ENCODE measurements at regions not wholly inside any gene's neighbourhood (a gene's known extent, or its start where the extent isn't known, plus 50 kb on each side); places are given as distances from the start of the nearest gene placed in this dataset.
"Not testable (repeated sequence)": the region's sequence is repeated elsewhere in the genome, so short reads cannot be mapped to it uniquely, and the experiment has no call there.

DNA sequence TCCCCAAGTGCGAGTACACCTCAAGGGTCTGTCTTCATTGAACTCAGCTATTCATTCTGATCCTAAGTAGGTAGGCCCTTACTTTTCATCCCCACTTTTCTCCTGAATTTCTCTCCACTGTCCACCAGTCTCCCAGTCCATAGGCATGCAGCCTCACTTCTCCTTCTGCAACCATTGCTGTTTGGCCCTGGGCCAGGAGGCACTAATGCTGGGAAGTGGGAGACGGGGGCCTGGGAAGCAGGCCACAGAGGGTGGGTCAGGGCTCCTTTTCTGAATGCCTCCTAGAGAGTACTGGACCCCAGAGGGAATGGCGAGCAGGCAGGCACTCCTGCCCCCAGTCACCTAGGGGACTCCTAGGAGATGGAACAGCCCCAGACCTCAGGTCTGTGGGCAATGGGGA, 203.5 kb upstream of the RPL34 start:
- no peak overlapping the region for H3K4me2 ChIP-seq (ENCODE audit: unreplicated experiment)
- no peak overlapping the region for H3K27ac ChIP-seq
- H3K27me3 ChIP-seq (replicated peaks; ENCODE audit: insufficient read depth), result peaks cover 38% of the 10 kb centered on the region
- no peak overlapping the region for H3K9ac ChIP-seq
- H3K9me2 ChIP-seq (ENCODE audit: insufficient read depth), result no peaks in the 10 kb centered on the region
- no peaks in the 10 kb centered on the region for H3K36me3 ChIP-seq (ENCODE audit: low read depth)
- no peaks in the 10 kb centered on the region for H4K20me1 ChIP-seq (ENCODE audit: insufficient read depth)
- no peaks in the 10 kb centered on the region for H3K79me2 ChIP-seq (ENCODE audit: insufficient read depth)
- no peaks in the 10 kb centered on the region for H3K9me3 ChIP-seq (ENCODE audit: low read depth)
- H3F3A ChIP-seq (ENCODE audit: insufficient read depth), result no peaks in the 10 kb centered on the region
- in situ Hi-C loops (cut with MboI), result no loop called here
- no peak overlapping the region for H3K4me3 ChIP-seq
- H3K4me1 ChIP-seq (ENCODE audit: insufficient read depth), result no peaks in the 10 kb centered on the region
- no peak for DNase-seq
- WGBS, 2 experiments (ENCODE audit: low coverage in 1 of 2, low lambda C conversion rate in 2 of 2, missing lambda C conversion rate in 2 of 2), result 13 to 28% methylated on average over 3 of the region's 3 CpGs
- TF ChIP-seq EZH2phosphoT487 (IDR thresholded peaks at IDR 0.05; ENCODE audit: insufficient read depth, low read depth), result no peak
- TF ChIP-seq EZH2 (IDR thresholded peaks at IDR 0.05; ENCODE audit: insufficient read depth, poor library complexity, severe bottlenecking), result no peak
- H2AFZ ChIP-seq, result no peak overlapping the region

DNA sequence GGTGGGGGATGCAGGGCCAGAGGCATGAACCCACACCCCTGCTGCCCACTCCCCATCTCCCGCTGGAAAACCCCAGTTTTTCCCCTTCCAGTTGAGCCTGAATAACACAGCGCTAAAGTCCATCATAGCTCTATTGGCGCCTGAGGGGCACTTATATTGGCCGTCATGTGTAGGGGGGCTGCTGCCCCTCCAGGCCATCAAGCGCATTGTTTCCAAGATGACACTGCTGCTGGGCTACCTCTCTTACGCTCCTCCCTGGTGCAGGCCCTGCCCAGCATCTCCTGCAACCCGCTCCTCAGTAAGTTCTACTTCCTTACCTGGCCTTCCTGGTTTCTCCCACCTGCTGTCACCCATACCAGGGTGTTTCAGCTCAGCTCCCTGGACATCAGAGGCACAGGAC, 205.0 kb upstream of the RPL34 start:
- H3K9me2 ChIP-seq (ENCODE audit: insufficient read depth), result no peaks in the 10 kb centered on the region
- no peak overlapping the region for H3K4me3 ChIP-seq
- H3K27me3 ChIP-seq (replicated peaks; ENCODE audit: insufficient read depth), result peaks cover 37% of the 10 kb centered on the region
- H3K79me2 ChIP-seq (ENCODE audit: insufficient read depth), result no peaks in the 10 kb centered on the region
- H3K9ac ChIP-seq, result no peak overlapping the region
- H3K27ac ChIP-seq, result no peak overlapping the region
- no peak for TF ChIP-seq EZH2 (IDR thresholded peaks at IDR 0.05; ENCODE audit: insufficient read depth, poor library complexity, severe bottlenecking)
- TF ChIP-seq EZH2phosphoT487 (IDR thresholded peaks at IDR 0.05; ENCODE audit: insufficient read depth, low read depth), result no peak
- no peaks in the 10 kb centered on the region for H3K4me1 ChIP-seq (ENCODE audit: insufficient read depth)
- in situ Hi-C loops (cut with MboI), result no loop called here
- H3F3A ChIP-seq (ENCODE audit: insufficient read depth), result no peaks in the 10 kb centered on the region
- 61 to 74% methylated on average over 7 of the region's 7 CpGs for WGBS, 2 experiments (ENCODE audit: low coverage in 1 of 2, low lambda C conversion rate in 2 of 2, missing lambda C conversion rate in 2 of 2)
- no peaks in the 10 kb centered on the region for H4K20me1 ChIP-seq (ENCODE audit: insufficient read depth)
- H3K36me3 ChIP-seq (ENCODE audit: low read depth), result no peaks in the 10 kb centered on the region
- H3K4me2 ChIP-seq (ENCODE audit: unreplicated experiment), result no peak overlapping the region
- no peaks in the 10 kb centered on the region for H3K9me3 ChIP-seq (ENCODE audit: low read depth)
- no peak for DNase-seq
- H2AFZ ChIP-seq, result no peak overlapping the region

DNA sequence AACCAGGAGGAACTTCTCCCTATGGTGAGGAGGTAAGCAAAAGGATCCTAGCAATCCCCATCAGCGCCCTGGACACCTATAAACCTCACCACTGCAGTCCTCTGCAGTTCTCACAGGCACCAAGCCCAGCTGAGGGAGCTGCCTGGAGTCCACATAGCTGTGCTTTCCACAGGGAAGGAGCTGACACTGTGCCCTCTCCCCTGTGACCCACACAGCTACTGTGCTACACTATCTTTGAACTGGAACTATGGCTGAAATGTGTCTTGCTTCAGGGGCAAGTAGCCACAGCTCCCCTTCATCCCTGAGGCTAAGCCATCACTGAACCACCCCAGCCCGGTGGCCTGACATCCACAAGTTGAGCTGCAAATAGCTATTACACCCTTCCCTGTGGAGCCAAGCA, 208.5 kb upstream of the RPL34 start:
- Histone ChIP-seq H3K27me3 (replicated peaks; ENCODE audit: insufficient read depth) (peaks cover 39% of the 10 kb centered on the region), H3K4me3 (no peak overlapping the region), H4K20me1 (ENCODE audit: insufficient read depth) (no peaks in the 10 kb centered on the region), H3K79me2 (ENCODE audit: insufficient read depth) (no peaks in the 10 kb centered on the region), H3K9me3 (ENCODE audit: low read depth) (no peaks in the 10 kb centered on the region), H3K9ac (no peak overlapping the region), H3K9me2 (ENCODE audit: insufficient read depth) (no peaks in the 10 kb centered on the region), H3K4me1 (ENCODE audit: insufficient read depth) (no peaks in the 10 kb centered on the region), H3K27ac (no peak overlapping the region), H3K4me2 (ENCODE audit: unreplicated experiment) (no peak overlapping the region), H3K36me3 (ENCODE audit: low read depth) (no peaks in the 10 kb centered on the region), H2AFZ (no peak overlapping the region), H3F3A (ENCODE audit: insufficient read depth) (no peaks in the 10 kb centered on the region)
- 38 to 57% methylated on average over 2 of the region's 2 CpGs for WGBS, 2 experiments (ENCODE audit: low coverage in 1 of 2, low lambda C conversion rate in 2 of 2, missing lambda C conversion rate in 2 of 2)
- in situ Hi-C loops (cut with MboI), result no loop called here
- no peak for TF ChIP-seq EZH2 (IDR thresholded peaks at IDR 0.05; ENCODE audit: insufficient read depth, poor library complexity, severe bottlenecking)
- no peak for TF ChIP-seq EZH2phosphoT487 (IDR thresholded peaks at IDR 0.05; ENCODE audit: insufficient read depth, low read depth)
- no peak for DNase-seq

DNA sequence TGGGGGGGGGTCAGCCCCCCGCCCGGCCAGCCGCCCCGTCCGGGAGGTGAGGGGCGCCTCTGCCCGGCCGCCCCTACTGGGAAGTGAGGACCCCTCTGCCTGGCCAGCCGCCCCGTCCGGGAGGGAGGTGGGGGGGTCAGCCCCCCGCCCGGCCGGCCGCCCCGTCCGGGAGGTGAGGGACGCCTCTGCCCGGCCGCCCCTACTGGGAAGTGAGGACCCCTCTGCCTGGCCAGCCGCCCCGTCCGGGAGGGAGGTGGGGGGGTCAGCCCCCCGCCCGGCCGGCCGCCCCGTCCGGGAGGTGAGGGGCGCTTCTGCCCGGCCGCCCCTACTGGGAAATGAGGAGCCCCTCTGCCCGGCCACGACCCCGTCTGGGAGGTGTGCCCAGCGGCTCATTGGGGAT, 210.7 kb upstream of the RPL34 start:
- WGBS, 2 experiments (ENCODE audit: low coverage in 1 of 2, low lambda C conversion rate in 2 of 2, missing lambda C conversion rate in 2 of 2), result 93% methylated on average over 3 of the region's 36 CpGs; no CpG with 5 or more reads in 1 of the 2 experiments

DNA sequence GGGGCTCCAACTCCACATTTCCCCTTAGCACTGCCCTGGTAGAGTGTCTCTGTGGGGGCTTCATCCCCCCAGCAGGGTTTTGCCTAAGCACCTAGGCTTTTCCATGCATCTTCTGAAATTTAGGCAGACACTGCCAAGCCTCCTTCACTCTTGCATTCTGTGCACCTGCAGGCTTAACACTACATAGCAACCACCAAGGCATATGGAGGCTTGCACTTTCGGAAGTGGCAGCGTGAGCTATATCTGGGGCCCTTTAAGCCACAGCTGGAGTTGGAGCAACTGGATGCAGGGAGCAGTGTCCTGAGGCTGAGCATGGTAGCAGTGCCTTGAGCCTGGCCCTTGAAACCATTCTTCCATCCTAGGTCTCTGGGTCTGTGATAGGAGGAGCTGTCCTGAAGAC, 214.8 kb upstream of the RPL34 start:
- no peak overlapping the region for H2AFZ ChIP-seq
- H3K36me3 ChIP-seq (ENCODE audit: low read depth), result no peaks in the 10 kb centered on the region
- no peak overlapping the region for H3K4me3 ChIP-seq
- H4K20me1 ChIP-seq (ENCODE audit: insufficient read depth), result no peaks in the 10 kb centered on the region
- H3F3A ChIP-seq (ENCODE audit: insufficient read depth), result no peaks in the 10 kb centered on the region
- no peak overlapping the region for H3K27ac ChIP-seq
- no peaks in the 10 kb centered on the region for H3K9me2 ChIP-seq (ENCODE audit: insufficient read depth)
- H3K79me2 ChIP-seq (ENCODE audit: insufficient read depth), result no peaks in the 10 kb centered on the region
- TF ChIP-seq EZH2 (IDR thresholded peaks at IDR 0.05; ENCODE audit: insufficient read depth, poor library complexity, severe bottlenecking) (no peak), EZH2phosphoT487 (IDR thresholded peaks at IDR 0.05; ENCODE audit: insufficient read depth, low read depth) (no peak)
- H3K4me2 ChIP-seq (ENCODE audit: unreplicated experiment), result no peak overlapping the region
- H3K4me1 ChIP-seq (ENCODE audit: insufficient read depth), result no peaks in the 10 kb centered on the region
- 3 to 14% methylated on average over 2 of the region's 2 CpGs for WGBS, 2 experiments (ENCODE audit: low coverage in 1 of 2, low lambda C conversion rate in 2 of 2, missing lambda C conversion rate in 2 of 2)
- DNase-seq, result no peak
- in situ Hi-C loops (cut with MboI), result no loop called here
- H3K9me3 ChIP-seq (ENCODE audit: low read depth), result no peaks in the 10 kb centered on the region
- H3K27me3 ChIP-seq (replicated peaks; ENCODE audit: insufficient read depth), result 0 out of 2 replicates have a peak, but pooled peaks cover 7% of the 10 kb centered on the region
- no peak overlapping the region for H3K9ac ChIP-seq

More for the DNA sequence above, 210.7 kb upstream of the RPL34 start:
- H3F3A ChIP-seq (ENCODE audit: insufficient read depth); H3K4me3 ChIP-seq; H3K9ac ChIP-seq; H3K4me1 ChIP-seq (ENCODE audit: insufficient read depth); H3K4me2 ChIP-seq (ENCODE audit: unreplicated experiment); H3K9me2 ChIP-seq (ENCODE audit: insufficient read depth); H2AFZ ChIP-seq; H3K27ac ChIP-seq; H3K79me2 ChIP-seq (ENCODE audit: insufficient read depth); DNase-seq; H4K20me1 ChIP-seq (ENCODE audit: insufficient read depth); H3K9me3 ChIP-seq (ENCODE audit: low read depth); H3K36me3 ChIP-seq (ENCODE audit: low read depth); in situ Hi-C loops (cut with MboI): not testable (repeated sequence)
- peaks cover 35% of the 10 kb centered on the region for H3K27me3 ChIP-seq (replicated peaks; ENCODE audit: insufficient read depth)
